D721Med (cell line): ENCODE measurements at regions not wholly inside any gene's neighbourhood (a gene's known extent, or its start where the extent isn't known, plus 50 kb on each side); places are given as distances from the start of the nearest gene placed in this dataset.

Source experiments
- DNase-seq: peaks from one replicate; pipeline ENCODE4 v3.0.0; 2011; ENCODE audit warnings: low spot score; ENCODE audit not compliant: insufficient read length
- FAIRE-seq: peaks from 2 replicates; lab custom pipeline; 2011; peaks lifted over from hg19 to GRCh38; lab: Jason Lieb, UNC
- TF ChIP-seq, protein P1 (sequence below): IDR thresholded peaks from 2 replicates; pipeline ENCODE4 v1.5.1; 2012; ENCODE audit warnings: mild to moderate bottlenecking, control low read depth; ENCODE audit not compliant: insufficient read depth; ENCODE audit errors: missing control alignments

DNA sequence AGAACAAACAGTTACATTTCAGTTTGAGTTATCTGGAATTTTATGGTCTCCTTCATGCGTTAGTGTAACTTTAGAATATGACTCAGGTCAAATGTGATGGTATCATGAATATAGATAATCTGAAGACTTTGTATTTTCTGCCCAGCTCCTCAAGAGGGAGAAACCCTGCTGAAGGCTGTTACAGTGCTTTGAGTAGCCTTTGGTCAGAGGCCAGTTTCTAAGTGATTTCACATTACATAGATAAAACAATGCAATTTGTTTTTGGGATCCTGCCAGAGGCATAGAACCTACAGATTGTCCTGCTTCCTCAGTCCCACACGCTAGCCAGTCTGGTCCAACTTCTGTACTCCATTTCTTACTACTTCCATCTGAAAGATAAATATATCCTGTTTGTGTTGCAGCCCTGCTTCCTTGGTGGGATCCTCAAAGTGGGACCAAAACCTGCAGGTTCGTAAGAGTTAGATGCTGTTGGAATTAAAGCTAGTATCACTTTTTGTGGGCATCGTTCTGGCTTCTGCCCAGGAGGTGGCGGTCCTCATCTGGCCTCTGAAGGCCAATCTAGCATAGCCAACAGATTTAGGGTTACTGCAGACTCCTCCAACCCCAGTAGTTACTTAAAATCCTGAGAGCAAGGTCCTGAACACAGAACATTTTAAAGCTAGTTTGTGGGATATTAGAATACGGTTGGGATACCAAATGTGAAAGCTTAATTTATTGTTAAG is 645.8 kb upstream of the USP24 start:
- TF ChIP-seq, protein P1, sequence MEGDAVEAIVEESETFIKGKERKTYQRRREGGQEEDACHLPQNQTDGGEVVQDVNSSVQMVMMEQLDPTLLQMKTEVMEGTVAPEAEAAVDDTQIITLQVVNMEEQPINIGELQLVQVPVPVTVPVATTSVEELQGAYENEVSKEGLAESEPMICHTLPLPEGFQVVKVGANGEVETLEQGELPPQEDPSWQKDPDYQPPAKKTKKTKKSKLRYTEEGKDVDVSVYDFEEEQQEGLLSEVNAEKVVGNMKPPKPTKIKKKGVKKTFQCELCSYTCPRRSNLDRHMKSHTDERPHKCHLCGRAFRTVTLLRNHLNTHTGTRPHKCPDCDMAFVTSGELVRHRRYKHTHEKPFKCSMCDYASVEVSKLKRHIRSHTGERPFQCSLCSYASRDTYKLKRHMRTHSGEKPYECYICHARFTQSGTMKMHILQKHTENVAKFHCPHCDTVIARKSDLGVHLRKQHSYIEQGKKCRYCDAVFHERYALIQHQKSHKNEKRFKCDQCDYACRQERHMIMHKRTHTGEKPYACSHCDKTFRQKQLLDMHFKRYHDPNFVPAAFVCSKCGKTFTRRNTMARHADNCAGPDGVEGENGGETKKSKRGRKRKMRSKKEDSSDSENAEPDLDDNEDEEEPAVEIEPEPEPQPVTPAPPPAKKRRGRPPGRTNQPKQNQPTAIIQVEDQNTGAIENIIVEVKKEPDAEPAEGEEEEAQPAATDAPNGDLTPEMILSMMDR = no peak
- DNase-seq (no peak), FAIRE-seq (no peak)

DNA sequence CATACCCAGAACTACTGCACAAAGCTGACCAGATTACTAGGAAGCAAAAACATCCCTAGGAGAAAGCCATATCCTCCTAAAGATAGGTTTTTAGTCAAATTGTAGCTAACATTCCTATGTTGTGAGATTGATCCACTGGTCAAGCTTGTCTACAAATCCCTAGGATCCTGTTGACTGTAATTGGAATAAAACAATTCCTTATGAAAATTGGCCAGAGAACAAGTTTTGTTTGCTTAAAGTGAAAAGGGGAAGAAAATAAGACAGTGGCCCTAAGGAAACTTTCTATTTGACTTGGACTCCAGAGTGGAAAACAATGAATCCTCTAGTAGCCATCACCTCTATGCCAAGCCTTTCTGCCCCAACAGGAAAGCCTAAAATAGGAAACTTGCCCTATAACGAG is 645.2 kb upstream of the USP24 start:
- DNase-seq (no peak), FAIRE-seq (no peak)
- TF ChIP-seq, protein P1 = no peak

DNA sequence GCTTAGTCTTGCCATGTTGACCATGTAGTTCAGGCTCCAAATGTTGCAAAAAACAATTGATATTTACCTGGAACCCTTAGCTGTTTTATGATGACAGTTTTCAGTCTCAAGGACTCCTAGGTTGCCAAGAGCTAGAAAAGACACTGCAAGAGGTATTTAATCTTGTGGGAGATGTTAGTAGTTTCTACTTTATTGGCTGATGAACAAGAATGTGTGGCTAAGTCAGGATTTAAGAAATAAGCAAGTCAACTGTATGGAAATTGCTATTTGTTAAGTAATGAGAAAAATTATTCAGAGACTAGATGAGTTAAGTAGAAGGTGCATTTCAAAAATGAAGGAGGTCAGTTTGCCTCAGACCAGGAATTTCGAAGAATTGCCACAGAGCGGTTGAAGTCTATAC is 639.7 kb upstream of the USP24 start:
- no peak for FAIRE-seq
- no peak for DNase-seq
- TF ChIP-seq, protein P1 = no peak

DNA sequence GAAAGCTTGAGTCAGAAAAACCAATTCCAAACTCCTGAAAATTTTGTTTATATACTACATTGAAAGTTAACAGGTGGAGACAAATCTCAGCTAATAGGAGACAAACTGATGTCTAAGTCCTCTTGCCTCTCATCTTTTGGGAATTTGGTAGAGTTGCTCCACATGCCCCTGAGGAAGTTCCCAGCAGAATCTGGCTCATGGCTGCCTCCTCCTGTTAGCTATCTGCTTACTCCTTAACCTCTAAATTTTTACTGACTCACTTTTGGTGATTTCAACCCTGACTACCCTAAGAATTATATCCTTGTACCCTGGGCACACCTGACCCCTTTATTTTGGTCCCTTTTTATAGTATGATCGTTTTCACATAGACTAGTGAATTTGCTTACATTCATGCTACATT is 633.7 kb upstream of the USP24 start:
- FAIRE-seq = no peak
- DNase-seq = no peak
- TF ChIP-seq, protein P1 = no peak

DNA sequence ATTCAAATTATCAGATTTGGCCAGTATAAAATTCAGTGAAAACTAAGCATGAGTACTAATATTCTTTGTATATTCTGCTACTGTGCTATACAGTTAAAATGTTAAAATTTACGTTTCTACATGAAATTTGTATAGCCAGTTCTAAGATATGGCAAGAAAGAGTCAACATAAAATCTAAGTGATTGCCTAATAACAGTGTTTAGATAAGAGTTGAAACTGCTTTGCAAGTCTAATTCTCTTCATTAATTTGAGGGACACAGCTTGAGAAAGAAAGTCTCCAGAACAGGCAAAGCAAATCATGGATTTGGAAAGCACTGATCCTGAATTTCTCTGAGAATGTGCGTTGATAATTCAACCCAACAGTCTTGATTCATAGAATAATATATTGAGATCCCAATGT is 630.9 kb upstream of the USP24 start:
- no peak for FAIRE-seq
- no peak for DNase-seq
- TF ChIP-seq, protein P1 = no peak

DNA sequence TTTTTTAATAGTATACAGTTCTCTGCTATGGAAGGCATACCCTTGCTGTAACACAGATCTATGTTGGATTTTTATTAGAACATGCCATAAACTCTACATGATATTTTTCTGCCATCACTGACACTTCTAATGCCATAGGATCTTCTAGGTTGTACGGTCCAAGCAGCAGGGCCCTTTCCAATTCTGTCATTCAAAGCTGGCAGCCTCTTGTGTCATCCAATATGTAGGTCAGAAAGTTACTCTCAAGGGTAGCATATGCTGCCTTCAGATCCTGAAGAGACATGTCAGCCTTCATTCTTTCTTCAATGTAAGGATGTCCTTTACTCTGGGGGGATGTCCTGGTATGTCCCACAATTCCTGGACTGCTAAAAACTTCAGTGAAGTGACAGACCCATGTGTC is 629.2 kb upstream of the USP24 start:
- TF ChIP-seq, protein P1 = no peak
- DNase-seq (no peak), FAIRE-seq (no peak)

DNA sequence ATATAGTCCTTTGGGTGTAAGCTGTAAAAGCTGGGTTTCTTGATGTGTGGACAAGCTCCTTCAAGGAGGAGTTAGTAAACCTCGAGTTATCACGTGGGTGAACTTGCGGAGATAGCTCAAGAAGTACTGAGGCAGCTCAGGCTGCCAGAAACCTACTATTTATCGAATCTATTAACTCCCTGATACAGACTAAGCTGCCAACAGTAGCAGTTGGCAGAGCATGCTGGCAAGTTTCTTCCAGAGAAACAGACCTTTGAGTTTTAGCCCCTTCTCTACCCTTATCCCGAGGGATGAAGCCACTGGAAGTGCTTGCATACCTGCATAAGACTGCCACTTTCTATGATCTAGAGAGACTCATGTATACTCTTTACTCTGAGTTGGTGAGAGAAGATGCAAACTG is 624.5 kb upstream of the USP24 start:
- TF ChIP-seq, protein P1 = no peak
- DNase-seq (no peak), FAIRE-seq (no peak)
